WTC11 (cell line): ENCODE measurements at regions not wholly inside any gene's neighbourhood (a gene's known extent, or its start where the extent isn't known, plus 50 kb on each side); places are given as distances from the start of the nearest gene placed in this dataset.

ENCODE experiments used
- ATAC-seq: fragments of 200-7000 bp; cut with Tn5 transposase; 2 replicates; pipeline ENCODE4 v1.10.0; 2021; ENCODE audit warnings: mild to moderate bottlenecking, moderate library complexity
- CTCF ChIA-PET: fragments of 300-600 bp; sonication (Branson Sonifier 250); formaldehyde crosslinking; loops from one replicate; lab custom pipeline; 2021; ENCODE audit warnings: antibody characterized with exemption; lab: Charles Lee
- POLR2A ChIA-PET: fragments of 350-600 bp; sonication (Branson Sonifier 250); formaldehyde crosslinking; loops from one replicate; lab custom pipeline; 2021; ENCODE audit warnings: antibody characterized with exemption; lab: Charles Lee
- DNase-seq: peaks from one replicate; pipeline ENCODE4 v3.0.0; 2021; ENCODE audit warnings: low spot score
- H3K27ac Mint-ChIP-seq: 2 replicates; pipeline ENCODE4 v1.8.0; 2021; ENCODE audit warnings: mixed read lengths
- H3K27me3 Mint-ChIP-seq: 2 replicates; pipeline ENCODE4 v1.8.0; 2021; ENCODE audit warnings: low read depth, mild to moderate bottlenecking, moderate library complexity, mixed read lengths
- H3K36me3 Mint-ChIP-seq: 2 replicates; pipeline ENCODE4 v1.8.0; 2021; ENCODE audit warnings: mixed read lengths
- H3K4me1 Mint-ChIP-seq: 2 replicates; pipeline ENCODE4 v1.8.0; 2022; ENCODE audit warnings: mixed read lengths
- H3K4me3 Mint-ChIP-seq: 2 replicates; pipeline ENCODE4 v1.8.0; 2021; ENCODE audit warnings: mild to moderate bottlenecking, moderate library complexity, mixed read lengths
- H3K9me3 Mint-ChIP-seq: 2 replicates; pipeline ENCODE4 v1.8.0; 2021; ENCODE audit warnings: mixed read lengths
- AFF4 ChIP-seq: sonication (generic); formaldehyde crosslinking; IDR thresholded peaks from 2 replicates; pipeline ENCODE4 v1.8.1; 2023; ENCODE audit warnings: mild to moderate bottlenecking, missing genetic modification reagents, borderline replicate concordance
- ATF1 ChIP-seq: sonication (generic); formaldehyde crosslinking; IDR thresholded peaks from 2 replicates; pipeline ENCODE4 v1.8.1; 2023; ENCODE audit warnings: mild to moderate bottlenecking, moderate library complexity, missing genetic modification reagents
- E2F1 ChIP-seq: sonication (generic); formaldehyde crosslinking; IDR thresholded peaks from 2 replicates; pipeline ENCODE4 v1.8.0; 2022; ENCODE audit warnings: mild to moderate bottlenecking, missing genetic modification reagents
- ELF4 ChIP-seq: sonication (generic); formaldehyde crosslinking; IDR thresholded peaks from 2 replicates; pipeline ENCODE4 v1.8.1; 2022; ENCODE audit warnings: low read depth, mild to moderate bottlenecking, moderate library complexity, missing genetic modification reagents
- ERG ChIP-seq: fragments of 250-450 bp; sonication (Bioruptor Pico); IDR thresholded peaks from 2 replicates; pipeline ENCODE4 v1.8.0; 2021; ENCODE audit warnings: mild to moderate bottlenecking
- ETV6 ChIP-seq: sonication (generic); formaldehyde crosslinking; IDR thresholded peaks from 2 replicates; pipeline ENCODE4 v1.8.1; 2022; ENCODE audit warnings: mild to moderate bottlenecking, missing genetic modification reagents
- GABPB1 ChIP-seq: sonication (generic); formaldehyde crosslinking; IDR thresholded peaks from 2 replicates; pipeline ENCODE4 v1.8.1; 2023; ENCODE audit warnings: mild to moderate bottlenecking, missing genetic modification reagents
- HMGA2 ChIP-seq: fragments of 250-450 bp; sonication (Bioruptor Pico); IDR thresholded peaks from 2 replicates; pipeline ENCODE4 v1.4.0; 2021; ENCODE audit warnings: mild to moderate bottlenecking, moderate library complexity
- IRF2 ChIP-seq: sonication (generic); formaldehyde crosslinking; IDR thresholded peaks from 2 replicates; pipeline ENCODE4 v1.8.0; 2022; ENCODE audit warnings: low read depth, missing genetic modification reagents, borderline replicate concordance
- JUN ChIP-seq: sonication (generic); formaldehyde crosslinking; IDR thresholded peaks from 2 replicates; pipeline ENCODE4 v1.8.0; 2023; ENCODE audit warnings: mild to moderate bottlenecking, missing genetic modification reagents
- MYBL2 ChIP-seq: sonication (generic); formaldehyde crosslinking; IDR thresholded peaks from 2 replicates; pipeline ENCODE4 v1.8.1; 2023; ENCODE audit warnings: mild to moderate bottlenecking, moderate library complexity, missing genetic modification reagents
- OVOL2 ChIP-seq: fragments of 250-450 bp; sonication (Bioruptor Pico); IDR thresholded peaks from 2 replicates; pipeline ENCODE4 v1.9.0; 2021; ENCODE audit warnings: mild to moderate bottlenecking, borderline replicate concordance
- PRDM15 ChIP-seq: sonication (generic); formaldehyde crosslinking; IDR thresholded peaks from 2 replicates; pipeline ENCODE4 v1.8.0; 2022; ENCODE audit warnings: missing genetic modification reagents
- RELA ChIP-seq: sonication (generic); formaldehyde crosslinking; IDR thresholded peaks from 2 replicates; pipeline ENCODE4 v1.8.1; 2022; ENCODE audit warnings: missing genetic modification reagents, mild to moderate bottlenecking, borderline replicate concordance
- RORB ChIP-seq: fragments of 250-450 bp; sonication (Bioruptor Pico); IDR thresholded peaks from 2 replicates; pipeline ENCODE4 v1.9.0; 2021; ENCODE audit warnings: mild to moderate bottlenecking
- TEAD4 ChIP-seq: sonication (generic); formaldehyde crosslinking; IDR thresholded peaks from 2 replicates; pipeline ENCODE4 v1.8.0; 2022; ENCODE audit warnings: mild to moderate bottlenecking, missing genetic modification reagents
- ZNF219 ChIP-seq: sonication (generic); formaldehyde crosslinking; IDR thresholded peaks from 2 replicates; pipeline ENCODE4 v1.8.0; 2023; ENCODE audit warnings: missing genetic modification reagents, mild to moderate bottlenecking, borderline replicate concordance

GRCh38 chr4:189828081-189828697, 112.5 kb upstream of the FRG1 start:
- peaks cover 7% of the 10 kb centered on the region for H3K4me1 Mint-ChIP-seq
- CTCF ChIA-PET: no interaction called here

GRCh38 chr4:189832528-189832927, 108.1 kb upstream of the FRG1 start:
- ATAC-seq (no peak), DNase-seq (no peak)
- Mint-ChIP-seq H3K27ac (no peak overlapping the region), H3K36me3 (peaks cover 31% of the 10 kb centered on the region), H3K4me1 (no peaks in the 10 kb centered on the region), H3K4me3 (no peak overlapping the region), H3K9me3 (peaks cover 62% of the 10 kb centered on the region), H3K27me3 (no peaks in the 10 kb centered on the region)
- ChIA-PET CTCF (no interaction called here), POLR2A (no interaction called here)
- TF ChIP-seq RELA (CRISPR knock-in tag) (no peak), PRDM15 (CRISPR knock-in tag) (no peak)

More at GRCh38 chr4:189828081-189828697, 112.5 kb upstream of the FRG1 start:
- Mint-ChIP-seq H3K9me3 (peaks cover 59% of the 10 kb centered on the region), H3K27me3 (no peaks in the 10 kb centered on the region), H3K36me3 (peaks cover 43% of the 10 kb centered on the region), H3K4me3 (no peak overlapping the region)
- ATAC-seq: no peak
- no peak for TF ChIP-seq ATF1
- no peak for TF ChIP-seq E2F1
- no peak for TF ChIP-seq HMGA2 (CRISPR knock-in tag)
- TF ChIP-seq AFF4: no peak
- TF ChIP-seq, all 79 proteins: peak for 0
- no peak overlapping the region for H3K27ac Mint-ChIP-seq
- POLR2A ChIA-PET: no interaction called here
- DNase-seq: no peak

- POLR2A ChIA-PET: no interaction called here
- no peak overlapping the region for H3K4me3 Mint-ChIP-seq
- H3K36me3 Mint-ChIP-seq: peaks cover 20% of the 10 kb centered on the region
- CTCF ChIA-PET: no interaction called here
- no peaks in the 10 kb centered on the region for H3K27me3 Mint-ChIP-seq
- DNase-seq (no peak), ATAC-seq (no peak)
- H3K9me3 Mint-ChIP-seq: peaks cover 61% of the 10 kb centered on the region
- TF ChIP-seq ETV6 (CRISPR knock-in tag): no peak
- TF ChIP-seq JUN (CRISPR knock-in tag): no peak
- TF ChIP-seq ELF4: no peak
- TF ChIP-seq TEAD4 (CRISPR knock-in tag): no peak
- TF ChIP-seq ERG (CRISPR knock-in tag): no peak
- TF ChIP-seq ZNF219 (CRISPR knock-in tag): no peak
- no peak for TF ChIP-seq IRF2 (CRISPR knock-in tag)
- TF ChIP-seq GABPB1 (CRISPR knock-in tag): no peak
- TF ChIP-seq RORB: no peak
- TF ChIP-seq MYBL2: no peak
- TF ChIP-seq RELA (CRISPR knock-in tag): no peak
- no peak for TF ChIP-seq OVOL2 (CRISPR knock-in tag)
- no peaks in the 10 kb centered on the region for H3K4me1 Mint-ChIP-seq
- H3K27ac Mint-ChIP-seq: no peak overlapping the region
Measured at GRCh38 chr4:189834616-189835015, 106.1 kb upstream of the FRG1 start.
